HEK293T (cell line): ENCODE measurements at regions not wholly inside any gene's neighbourhood (a gene's known extent, or its start where the extent isn't known, plus 50 kb on each side); places are given as distances from the start of the nearest gene placed in this dataset.

Experiments
- ARNT ChIP-seq: fragments of 450-650 bp; IDR thresholded peaks from 2 replicates; pipeline ENCODE4 v1.6.1; 2017; ENCODE audit warnings: mild to moderate bottlenecking
- BHLHE40 ChIP-seq: fragments of 450-650 bp; IDR thresholded peaks from 2 replicates; pipeline ENCODE4 v1.6.1; 2016; ENCODE audit warnings: mild to moderate bottlenecking, moderate library complexity, borderline replicate concordance
- ELF4 ChIP-seq: fragments of 450-650 bp; IDR thresholded peaks from 2 replicates; pipeline ENCODE4 v1.6.1; 2017; ENCODE audit warnings: antibody characterized with exemption
- FOXK2 ChIP-seq: fragments of 450-650 bp; IDR thresholded peaks from 2 replicates; pipeline ENCODE4 v1.6.1; 2016; ENCODE audit warnings: mild to moderate bottlenecking
- FOXM1 ChIP-seq: fragments of 450-650 bp; IDR thresholded peaks from 2 replicates; pipeline ENCODE4 v1.6.1; 2017; ENCODE audit warnings: mild to moderate bottlenecking, borderline replicate concordance
- HDGF ChIP-seq: fragments of 450-650 bp; IDR thresholded peaks from 2 replicates; pipeline ENCODE4 v1.6.1; 2017; ENCODE audit warnings: antibody characterized with exemption, borderline replicate concordance
- L3MBTL2 ChIP-seq: fragments of 450-650 bp; conservative IDR thresholded peaks from 2 replicates; pipeline ENCODE4 v1.6.1; 2016; ENCODE audit warnings: mild to moderate bottlenecking
- NFRKB ChIP-seq: fragments of 450-650 bp; IDR thresholded peaks from 2 replicates; pipeline ENCODE4 v1.6.1; 2016; ENCODE audit warnings: mild to moderate bottlenecking, moderate library complexity
- SUZ12 ChIP-seq: fragments of 450-650 bp; IDR thresholded peaks from 2 replicates; pipeline ENCODE4 v1.6.1; 2016; ENCODE audit warnings: mild to moderate bottlenecking
- TARDBP ChIP-seq: fragments of 450-650 bp; IDR thresholded peaks from 2 replicates; pipeline ENCODE4 v1.6.1; 2016

DNA sequence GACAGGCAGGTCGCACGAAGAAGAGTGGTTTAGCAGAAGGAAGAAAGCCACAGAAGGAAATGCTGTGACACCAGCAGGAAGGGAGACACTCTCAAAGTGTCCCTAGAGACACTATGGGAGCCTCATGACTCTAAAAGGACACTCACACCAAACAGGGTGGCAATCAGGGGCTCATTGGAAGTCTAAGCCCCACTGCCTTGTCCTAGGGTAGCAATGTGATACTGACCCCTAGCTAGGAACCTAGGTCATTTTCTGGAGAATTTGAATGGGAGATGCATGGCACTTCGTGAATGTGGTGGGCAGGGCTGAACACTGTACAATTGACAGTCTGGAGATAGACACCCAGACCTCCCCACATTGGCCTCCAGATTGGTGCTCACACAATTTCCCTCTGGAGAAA lies 385.0 kb downstream of the EIPR1 start:
- no peak for TF ChIP-seq ELF4
- no peak for TF ChIP-seq FOXK2
- TF ChIP-seq TARDBP, result no peak
- no peak for TF ChIP-seq BHLHE40
- TF ChIP-seq NFRKB, result no peak
- no peak for TF ChIP-seq FOXM1
- TF ChIP-seq SUZ12, result no peak
- no peak for TF ChIP-seq ARNT
- TF ChIP-seq L3MBTL2, result no peak
- no peak for TF ChIP-seq HDGF
